AG10803 (cell line): ENCODE measurements at regions not wholly inside any gene's neighbourhood (a gene's known extent, or its start where the extent isn't known, plus 50 kb on each side); places are given as distances from the start of the nearest gene placed in this dataset.
"Not testable (repeated sequence)": the region's sequence is repeated elsewhere in the genome, so short reads cannot be mapped to it uniquely, and the experiment has no call there.

Experiments used
- DNase-seq: peaks from one replicate; pipeline ENCODE4 v3.0.0; 2010; ENCODE audit warnings: low read depth
- H3K4me3 ChIP-seq: 2 replicates; pipeline ENCODE4 v1.5.1; 2011; ENCODE audit warnings: mild to moderate bottlenecking, low read length, control low read depth
- CTCF ChIP-seq: conservative IDR thresholded peaks from 2 replicates; pipeline ENCODE4 v1.5.1; 2011; ENCODE audit warnings: mild to moderate bottlenecking, low read length, control low read depth, inconsistent platforms

DNA sequence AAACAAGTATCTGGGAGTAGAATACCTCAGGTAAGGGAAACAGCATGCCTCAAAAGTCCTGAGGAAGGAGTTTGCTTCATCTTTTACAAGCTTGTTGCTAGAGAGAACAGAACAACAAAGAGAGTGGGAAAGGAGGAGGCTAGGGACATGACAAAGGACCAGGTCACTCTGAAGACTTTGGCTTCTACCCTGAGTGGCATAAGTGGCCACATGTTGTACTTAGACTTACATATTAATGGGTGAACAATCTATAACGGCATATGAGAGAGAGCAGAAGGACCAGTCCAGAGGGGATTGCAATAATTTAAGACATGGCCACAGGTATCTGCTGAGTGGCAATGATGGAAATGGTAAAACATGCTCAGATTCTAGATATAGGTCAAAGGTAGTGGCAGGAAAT is 668.3 kb upstream of the ADGRB3 start:
- no peak for TF ChIP-seq CTCF
- no peak overlapping the region for H3K4me3 ChIP-seq
- no peak for DNase-seq

DNA sequence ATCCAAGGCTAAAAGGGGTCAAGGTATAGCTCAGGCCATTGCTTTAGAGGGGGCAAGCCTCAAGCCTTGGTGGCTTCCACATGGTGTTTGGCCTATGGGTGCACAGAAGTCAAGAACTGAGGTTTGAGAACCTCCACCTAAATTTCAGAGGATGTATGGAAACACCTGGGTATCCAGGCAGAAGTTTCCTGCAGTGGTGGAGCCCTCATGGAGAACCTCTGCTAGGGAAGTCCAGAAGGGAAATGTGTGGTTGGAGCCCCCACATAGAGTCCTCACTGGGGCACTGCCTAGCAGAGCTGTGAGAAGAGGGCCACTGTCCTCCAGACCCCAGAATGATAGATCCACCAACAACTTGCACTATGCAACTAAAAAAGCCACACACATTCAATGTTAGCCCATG is 678.7 kb upstream of the ADGRB3 start:
- DNase-seq, result no peak

DNA sequence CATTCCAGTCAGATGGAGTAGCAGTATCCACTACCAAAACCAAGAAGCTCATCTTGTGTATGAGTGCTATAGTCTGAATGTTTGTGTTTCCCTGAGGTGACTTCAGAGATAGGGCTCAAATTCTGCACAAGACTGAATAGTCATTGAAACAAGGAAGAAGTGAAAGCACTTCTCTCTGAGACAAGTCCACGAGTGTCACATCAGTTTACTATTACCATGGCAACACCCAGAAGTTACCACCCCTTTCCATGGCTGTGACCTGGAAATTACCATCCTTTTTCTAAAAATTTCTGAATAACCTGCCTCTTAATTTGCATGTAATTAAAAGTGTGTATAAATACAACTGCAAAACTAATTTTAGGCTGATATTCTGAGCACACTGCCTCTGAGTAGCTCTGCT is 682.1 kb upstream of the ADGRB3 start:
- no peak for DNase-seq
- H3K4me3 ChIP-seq, result no peak overlapping the region
- TF ChIP-seq CTCF, result no peak

More for the DNA sequence above, 678.7 kb upstream of the ADGRB3 start:
- H3K4me3 ChIP-seq, result no peak overlapping the region
- TF ChIP-seq CTCF, result no peak

GRCh38 chr6:67952121-67952520 is 683.0 kb upstream of the ADGRB3 start:
- peak; percentile 6 for DNase-seq
- H3K4me3 ChIP-seq, result no peak overlapping the region
- no peak for TF ChIP-seq CTCF

DNA sequence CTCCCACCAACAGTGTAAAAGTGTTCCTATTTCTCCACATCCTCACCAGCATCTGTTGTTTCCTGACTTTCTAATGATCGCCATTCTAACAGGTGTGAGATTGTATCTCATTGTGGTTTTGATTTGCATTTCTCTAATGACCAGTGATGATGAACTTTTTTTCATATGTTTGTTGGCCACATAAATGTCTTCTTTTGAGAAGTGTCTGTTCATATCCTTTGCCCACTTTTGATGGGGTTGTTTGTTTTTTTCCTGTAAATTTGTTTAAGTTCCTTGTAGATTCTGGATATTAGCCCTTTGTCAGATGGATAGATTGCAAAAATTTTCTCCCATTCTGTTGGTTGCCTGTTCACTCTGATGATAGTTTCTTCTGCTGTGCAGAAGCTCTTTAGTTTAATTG is 687.3 kb upstream of the ADGRB3 start:
- not testable (repeated sequence) for DNase-seq, H3K4me3 ChIP-seq

DNA sequence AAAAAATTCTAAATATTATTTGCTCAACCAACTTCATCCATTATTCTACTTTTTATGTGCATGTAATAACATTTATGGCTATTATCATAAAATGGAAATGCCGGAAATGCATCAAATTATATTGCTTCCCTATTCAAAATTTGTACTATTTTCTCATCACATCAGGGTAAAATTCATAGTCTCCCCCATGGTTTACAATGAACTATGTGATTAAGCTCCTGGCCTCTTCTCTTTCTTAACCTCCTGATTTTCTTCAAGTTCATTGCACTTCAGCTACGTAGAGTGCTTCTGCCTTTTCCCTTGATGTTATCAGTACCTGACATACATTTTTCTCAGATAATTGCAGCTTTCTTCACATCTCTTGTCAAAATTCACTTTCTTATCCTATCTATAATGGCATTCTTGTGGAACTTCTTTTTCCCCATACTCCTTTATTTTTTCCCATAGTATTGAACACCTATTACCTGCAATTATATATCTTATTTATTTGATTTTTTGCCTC is 699.1 kb upstream of the ADGRB3 start:
- TF ChIP-seq CTCF, result no peak
- no peak overlapping the region for H3K4me3 ChIP-seq
- DNase-seq, result no peak

GRCh38 chr6:67933278-67933677 is 701.8 kb upstream of the ADGRB3 start:
- no peak for TF ChIP-seq CTCF
- H3K4me3 ChIP-seq, result no peak overlapping the region
- no peak for DNase-seq

DNA sequence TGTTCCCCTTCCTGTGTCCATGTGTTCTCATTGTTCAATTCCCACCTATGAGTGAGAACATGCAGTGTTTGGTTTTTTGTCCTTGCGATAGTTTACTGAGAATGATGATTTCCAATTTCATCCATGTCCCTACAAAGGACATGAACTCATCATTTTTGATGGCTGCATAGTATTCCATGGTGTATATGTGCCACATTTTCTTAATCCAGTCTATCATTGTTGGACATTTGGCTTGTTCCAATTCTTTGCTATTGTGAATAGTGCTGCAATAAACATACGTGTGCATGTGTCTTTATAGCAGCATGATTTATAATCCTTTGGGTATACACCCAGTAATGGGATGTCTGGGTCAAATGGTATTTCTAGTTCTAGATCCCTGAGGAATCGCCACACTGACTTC is 712.5 kb upstream of the ADGRB3 start:
- not testable (repeated sequence) for H3K4me3 ChIP-seq, DNase-seq

DNA sequence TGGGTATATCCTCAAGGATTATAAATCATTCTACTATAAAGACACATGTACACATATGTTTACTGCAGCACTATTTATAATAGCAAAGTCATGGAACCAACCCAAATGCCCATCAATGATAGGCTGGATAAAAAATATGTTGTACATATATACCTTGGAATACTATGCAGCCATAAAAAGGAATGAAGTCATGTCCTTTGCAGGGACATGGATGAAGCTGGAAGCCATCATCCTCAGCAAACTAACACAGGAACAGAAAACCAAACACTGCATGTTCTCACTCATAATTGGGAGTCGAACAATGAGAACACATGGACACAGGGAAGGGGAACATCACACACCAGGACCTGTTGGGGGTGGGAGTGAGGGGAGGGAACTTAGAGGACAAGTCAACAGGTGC is 715.0 kb upstream of the ADGRB3 start:
- not testable (repeated sequence) for DNase-seq, H3K4me3 ChIP-seq
